ENCODE measurements at regions not wholly inside any gene's neighbourhood (a gene's known extent, or its start where the extent isn't known, plus 50 kb on each side); places are given as distances from the start of the nearest gene placed in this dataset.

GRCh38 chr19:33914599-33914998, 117.9 kb downstream of the KCTD15 start:
- TF ChIP-seq, protein P1, sequence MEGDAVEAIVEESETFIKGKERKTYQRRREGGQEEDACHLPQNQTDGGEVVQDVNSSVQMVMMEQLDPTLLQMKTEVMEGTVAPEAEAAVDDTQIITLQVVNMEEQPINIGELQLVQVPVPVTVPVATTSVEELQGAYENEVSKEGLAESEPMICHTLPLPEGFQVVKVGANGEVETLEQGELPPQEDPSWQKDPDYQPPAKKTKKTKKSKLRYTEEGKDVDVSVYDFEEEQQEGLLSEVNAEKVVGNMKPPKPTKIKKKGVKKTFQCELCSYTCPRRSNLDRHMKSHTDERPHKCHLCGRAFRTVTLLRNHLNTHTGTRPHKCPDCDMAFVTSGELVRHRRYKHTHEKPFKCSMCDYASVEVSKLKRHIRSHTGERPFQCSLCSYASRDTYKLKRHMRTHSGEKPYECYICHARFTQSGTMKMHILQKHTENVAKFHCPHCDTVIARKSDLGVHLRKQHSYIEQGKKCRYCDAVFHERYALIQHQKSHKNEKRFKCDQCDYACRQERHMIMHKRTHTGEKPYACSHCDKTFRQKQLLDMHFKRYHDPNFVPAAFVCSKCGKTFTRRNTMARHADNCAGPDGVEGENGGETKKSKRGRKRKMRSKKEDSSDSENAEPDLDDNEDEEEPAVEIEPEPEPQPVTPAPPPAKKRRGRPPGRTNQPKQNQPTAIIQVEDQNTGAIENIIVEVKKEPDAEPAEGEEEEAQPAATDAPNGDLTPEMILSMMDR (IDR thresholded peaks at IDR 0.05): no peak
- no peak for TF ChIP-seq POLR2A (IDR thresholded peaks at IDR 0.05)
- no peak for TF ChIP-seq EP300 (IDR thresholded peaks at IDR 0.05)
